GM12878 (cell line): ENCODE measurements at regions not wholly inside any gene's neighbourhood (a gene's known extent, or its start where the extent isn't known, plus 50 kb on each side); places are given as distances from the start of the nearest gene placed in this dataset.
A peak's percentile ranks its signal among the peaks of the same experiment; 100 is the strongest.

Experiments used
- CTCF ChIP-seq, 3 experiments: IDR thresholded peaks in 2 of 3; conservative IDR thresholded peaks in 1 of 3; 2 replicates each; pipeline ENCODE4 v1.5.1; 2011; ENCODE audit warnings: low read depth in 3 of 3, low read length in 3 of 3, mild to moderate bottlenecking in 3 of 3, control low read depth in 2 of 3, moderate library complexity in 2 of 3, inconsistent platforms in 1 of 3, mixed read lengths in 1 of 3; ENCODE audit not compliant: control insufficient read depth in 2 of 3, insufficient read depth in 1 of 3; ENCODE audit errors: extremely low read depth in 1 of 3
- EZH2 ChIP-seq: IDR thresholded peaks from 2 replicates; pipeline ENCODE4 v1.6.1; 2012; ENCODE audit warnings: low read depth, mild to moderate bottlenecking, control low read depth, inconsistent platforms, low read length, borderline replicate concordance; ENCODE audit not compliant: control insufficient read depth
- HCFC1 ChIP-seq: fragments of 150-350 bp; IDR thresholded peaks from 2 replicates; pipeline ENCODE4 v1.6.1; 2014; ENCODE audit warnings: low read length
- MTA3 ChIP-seq: IDR thresholded peaks from 2 replicates; pipeline ENCODE4 v1.6.1; 2012; ENCODE audit warnings: low read length, inconsistent platforms, borderline replicate concordance
- NFIC ChIP-seq: IDR thresholded peaks from 2 replicates; pipeline ENCODE4 v1.6.1; 2012; ENCODE audit warnings: low read depth, mild to moderate bottlenecking, inconsistent platforms, low read length, moderate library complexity
- NFYB ChIP-seq: IDR thresholded peaks from 2 replicates; pipeline ENCODE4 v1.6.1; 2011; ENCODE audit warnings: low read depth, mild to moderate bottlenecking, low read length, improper control_type of control experiment, moderate library complexity; ENCODE audit not compliant: insufficient read depth
- PML ChIP-seq: IDR thresholded peaks from 2 replicates; pipeline ENCODE4 v1.6.1; 2012; ENCODE audit warnings: low read length, inconsistent platforms
- POLR2A ChIP-seq: IDR thresholded peaks from 2 replicates; pipeline ENCODE4 v1.6.1; 2011; ENCODE audit warnings: low read depth, mild to moderate bottlenecking, low read length
- POLR2AphosphoS5 ChIP-seq: IDR thresholded peaks from 2 replicates; pipeline ENCODE4 v1.6.1; 2011; ENCODE audit warnings: mild to moderate bottlenecking, low read length, inconsistent platforms
- RAD21 ChIP-seq: IDR thresholded peaks from 2 replicates; pipeline ENCODE4 v1.6.1; 2011; ENCODE audit warnings: mild to moderate bottlenecking, low read depth, low read length, moderate library complexity; ENCODE audit not compliant: insufficient read depth
- REST ChIP-seq: IDR thresholded peaks from 2 replicates; pipeline ENCODE4 v1.6.1; 2012; ENCODE audit warnings: mild to moderate bottlenecking, low read depth, low read length
- USF1 ChIP-seq: IDR thresholded peaks from 2 replicates; pipeline ENCODE4 v1.6.1; 2011; ENCODE audit warnings: borderline replicate concordance, low read depth, mild to moderate bottlenecking, moderate library complexity, mixed read lengths, low read length; ENCODE audit not compliant: insufficient read depth; ENCODE audit errors: extremely low read length
- ZBED1 ChIP-seq: IDR thresholded peaks from 2 replicates; pipeline ENCODE4 v1.6.1; 2016; ENCODE audit warnings: borderline replicate concordance
- ZBTB40 ChIP-seq: fragments of 450-650 bp; IDR thresholded peaks from 2 replicates; pipeline ENCODE4 v1.6.1; 2016; ENCODE audit warnings: mild to moderate bottlenecking, moderate library complexity, borderline replicate concordance

GRCh38 chr4:154982187-154983047, 201.3 kb downstream of the RBM46 start:
- TF ChIP-seq CTCF (IDR thresholded peaks at IDR 0.05 in 2 of 3, conservative IDR thresholded peaks at IDR 0.05 in 1 of 3; ENCODE audit: control insufficient read depth in 2 of 3, extremely low read depth in 1 of 3, insufficient read depth in 1 of 3, low read depth in 3 of 3, low read length in 3 of 3) (peak; percentile 72 to 73 (median 72)), MTA3 (no peak), POLR2AphosphoS5 (no peak), NFIC (no peak), HCFC1 (no peak), PML (no peak), NFYB (no peak), ZBED1 (no peak), POLR2A (no peak), RAD21 (peak; percentile 71), USF1 (no peak), EZH2 (no peak), REST (no peak), ZBTB40 (no peak)
